ENCODE measurements at regions not wholly inside any gene's neighbourhood (a gene's known extent, or its start where the extent isn't known, plus 50 kb on each side); places are given as distances from the start of the nearest gene placed in this dataset.
A peak's percentile ranks its signal among the peaks of the same experiment; 100 is the strongest.

DNA sequence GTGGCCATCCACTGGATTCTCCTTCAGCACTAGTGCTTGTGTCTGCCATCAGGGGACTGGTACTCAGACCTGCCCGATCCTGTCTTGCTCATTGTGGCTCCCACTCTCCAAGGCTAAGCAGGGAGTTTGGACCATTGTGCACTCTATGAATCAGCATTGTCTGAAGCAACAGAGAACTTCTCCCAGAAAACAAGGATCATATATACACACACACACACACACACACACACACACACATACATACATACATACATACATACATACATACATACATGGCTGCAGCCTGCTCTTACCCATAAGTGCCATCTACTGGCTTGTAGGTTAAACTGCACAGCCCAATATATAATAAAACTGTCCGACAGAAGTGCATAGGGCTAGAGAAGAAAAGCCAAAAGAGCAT is 345.3 kb upstream of the LCORL start:
- Histone ChIP-seq H3K27me3 (no peaks in the 10 kb centered on the region), H3K4me3 (no peak overlapping the region), H3K36me3 (no peaks in the 10 kb centered on the region), H3K4me1 (no peaks in the 10 kb centered on the region), H3K27ac (no peak overlapping the region), H3K9me3 (no peaks in the 10 kb centered on the region)
- WGBS, 2 donors = 54 to 58% methylated on average over 2 of the region's 2 CpGs
- FAIRE-seq (no peak), DNase-seq (peak in 1 of 6 donors; percentile 12), ATAC-seq (peak; percentile 61 to 83 (median 80))
- intact Hi-C loops (cut with DNase I) = no loop called here
- TF ChIP-seq, protein P1, sequence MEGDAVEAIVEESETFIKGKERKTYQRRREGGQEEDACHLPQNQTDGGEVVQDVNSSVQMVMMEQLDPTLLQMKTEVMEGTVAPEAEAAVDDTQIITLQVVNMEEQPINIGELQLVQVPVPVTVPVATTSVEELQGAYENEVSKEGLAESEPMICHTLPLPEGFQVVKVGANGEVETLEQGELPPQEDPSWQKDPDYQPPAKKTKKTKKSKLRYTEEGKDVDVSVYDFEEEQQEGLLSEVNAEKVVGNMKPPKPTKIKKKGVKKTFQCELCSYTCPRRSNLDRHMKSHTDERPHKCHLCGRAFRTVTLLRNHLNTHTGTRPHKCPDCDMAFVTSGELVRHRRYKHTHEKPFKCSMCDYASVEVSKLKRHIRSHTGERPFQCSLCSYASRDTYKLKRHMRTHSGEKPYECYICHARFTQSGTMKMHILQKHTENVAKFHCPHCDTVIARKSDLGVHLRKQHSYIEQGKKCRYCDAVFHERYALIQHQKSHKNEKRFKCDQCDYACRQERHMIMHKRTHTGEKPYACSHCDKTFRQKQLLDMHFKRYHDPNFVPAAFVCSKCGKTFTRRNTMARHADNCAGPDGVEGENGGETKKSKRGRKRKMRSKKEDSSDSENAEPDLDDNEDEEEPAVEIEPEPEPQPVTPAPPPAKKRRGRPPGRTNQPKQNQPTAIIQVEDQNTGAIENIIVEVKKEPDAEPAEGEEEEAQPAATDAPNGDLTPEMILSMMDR (IDR thresholded peaks at IDR 0.05) = peak in 3 of 4 donors; percentile 19 to 34 (median 23)

DNA sequence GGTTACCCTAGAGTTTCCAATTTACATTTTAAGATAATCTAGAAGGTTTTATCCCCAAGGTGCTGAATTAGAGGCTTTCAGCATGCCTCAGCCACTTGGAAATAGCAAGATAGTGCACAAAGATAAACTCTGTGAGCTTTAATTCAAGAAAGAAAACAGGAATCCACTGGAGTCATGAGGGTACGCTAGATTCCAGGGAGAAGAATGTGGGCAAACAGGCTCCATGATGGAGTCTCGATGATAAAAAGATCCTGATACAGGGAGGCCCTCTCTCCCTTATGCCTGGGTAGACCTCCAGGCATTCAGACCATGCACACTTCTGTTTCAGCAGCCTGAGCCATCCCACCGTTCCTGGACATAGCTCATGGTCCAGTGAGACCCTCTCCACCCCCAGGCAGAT is 344.6 kb upstream of the LCORL start:
- intact Hi-C loops (cut with DNase I) = no loop called here
- 63 to 70% methylated on average over 3 of the region's 3 CpGs for WGBS, 2 donors

DNA sequence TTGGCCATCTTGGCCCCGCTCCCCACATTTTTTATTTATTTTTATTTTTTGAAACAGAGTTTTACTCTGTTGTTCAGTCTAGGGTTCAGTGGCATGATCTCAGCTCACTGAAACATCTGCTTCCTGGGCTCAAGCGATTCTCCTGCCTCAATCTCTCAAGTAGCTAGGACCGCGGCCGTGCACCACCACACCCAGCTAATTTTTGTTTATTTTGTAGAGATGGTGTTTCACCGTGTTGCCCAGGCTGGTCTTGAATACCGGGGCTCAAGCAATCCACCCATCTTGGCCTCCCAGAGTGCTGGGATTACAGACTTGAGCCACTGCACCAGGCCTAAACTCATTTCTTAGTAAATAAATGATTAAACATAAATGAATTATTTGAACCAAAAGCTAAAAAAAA is 322.0 kb upstream of the LCORL start:
- Histone ChIP-seq H3K27me3 (no peaks in the 10 kb centered on the region), H3K9me3 (no peaks in the 10 kb centered on the region), H3K4me1 (no peaks in the 10 kb centered on the region), H3K4me3 (no peak overlapping the region), H3K27ac (no peak overlapping the region), H3K36me3 (no peaks in the 10 kb centered on the region)
- FAIRE-seq (no peak), ATAC-seq (no peak), DNase-seq (no peak)
- intact Hi-C loops (cut with DNase I) = no loop called here
- TF ChIP-seq, protein P1 (IDR thresholded peaks at IDR 0.05) = no peak
- 84 to 91% methylated on average over 7 of the region's 7 CpGs for WGBS, 2 donors

More for the DNA sequence above, 344.6 kb upstream of the LCORL start:
- Histone ChIP-seq H3K36me3 (no peaks in the 10 kb centered on the region), H3K9me3 (no peaks in the 10 kb centered on the region), H3K4me3 (no peak overlapping the region), H3K27ac (no peak overlapping the region), H3K4me1 (no peaks in the 10 kb centered on the region), H3K27me3 (no peaks in the 10 kb centered on the region)
- DNase-seq (no peak), ATAC-seq (no peak), FAIRE-seq (no peak)
- TF ChIP-seq, protein P1 (IDR thresholded peaks at IDR 0.05) = no peak

DNA sequence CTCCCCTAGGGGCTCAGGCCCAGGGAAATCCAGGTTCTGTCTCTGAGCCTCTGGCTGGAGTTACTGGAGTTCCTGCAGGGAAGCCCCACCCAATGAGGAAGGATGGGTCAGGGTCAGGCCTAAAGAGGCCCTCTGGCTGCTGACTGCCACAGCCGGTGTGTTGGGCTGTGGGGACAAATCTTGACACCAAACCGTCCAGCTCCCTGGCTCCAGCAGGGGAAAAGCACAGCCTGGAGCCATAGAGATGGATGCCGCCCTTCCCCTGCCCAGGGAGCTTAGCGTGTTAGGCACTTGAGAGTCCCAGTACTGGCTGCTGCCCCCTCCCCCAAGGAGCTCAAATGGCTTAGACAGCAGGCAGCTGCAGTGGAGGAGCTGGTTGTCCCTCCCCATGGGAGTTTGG is 321.3 kb upstream of the LCORL start:
- TF ChIP-seq, protein P1 (IDR thresholded peaks at IDR 0.05) = no peak
- intact Hi-C loops (cut with DNase I) = no loop called here
- Histone ChIP-seq H3K9me3 (no peaks in the 10 kb centered on the region), H3K27ac (no peak overlapping the region), H3K27me3 (no peaks in the 10 kb centered on the region), H3K4me3 (no peak overlapping the region), H3K36me3 (no peaks in the 10 kb centered on the region), H3K4me1 (no peaks in the 10 kb centered on the region)
- DNase-seq (peak in 1 of 6 donors; percentile 42), ATAC-seq (no peak), FAIRE-seq (no peak)
- WGBS, 2 donors = 79 to 98% methylated on average over 4 of the region's 4 CpGs

DNA sequence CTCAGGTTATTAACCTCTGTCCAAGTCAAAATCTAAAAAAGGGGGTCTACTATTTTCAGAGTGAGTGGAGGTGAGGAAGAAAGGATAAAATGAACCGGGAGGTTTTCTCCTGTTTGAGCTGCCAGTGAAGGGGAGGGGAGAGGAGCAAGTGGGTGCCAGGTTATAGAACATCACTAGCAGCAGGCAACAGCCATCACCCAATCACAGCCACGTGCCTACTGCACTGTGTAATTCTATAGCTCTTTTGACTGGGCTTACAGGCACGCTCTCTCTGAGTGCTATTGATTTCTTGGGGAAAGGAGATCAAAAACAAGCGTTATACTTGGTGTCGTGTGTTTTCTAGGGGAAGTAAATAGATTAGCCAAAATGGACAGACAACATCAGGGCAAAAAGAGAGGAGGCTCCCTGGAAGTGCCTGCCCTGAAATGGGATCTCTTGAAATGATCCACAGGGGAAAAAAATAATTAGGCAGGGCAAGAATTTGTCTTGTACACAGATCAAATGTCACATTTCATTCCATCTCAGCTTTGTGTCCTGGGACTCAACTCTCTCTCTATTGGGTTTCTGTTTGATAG is 300.5 kb upstream of the LCORL start:
- DNase-seq = no peak
- Histone ChIP-seq H3K4me3 (no peak overlapping the region), H3K9me3 (no peaks in the 10 kb centered on the region), H3K27ac (no peak overlapping the region), H3K4me1 (peaks cover 0 to 5% (median 0%) of the 10 kb centered on the region in 3 donors), H3K36me3 (no peaks in the 10 kb centered on the region), H3K27me3 (no peaks in the 10 kb centered on the region)
- intact Hi-C loops (cut with DNase I) = no loop called here
- no peak for ATAC-seq
- TF ChIP-seq, protein P1 (IDR thresholded peaks at IDR 0.05) = no peak
- FAIRE-seq = no peak
- 21 to 24% methylated on average over 5 of the region's 5 CpGs for WGBS, 2 donors
